Spleen (tissue), 7 donors: ENCODE measurements at regions not wholly inside any gene's neighbourhood (a gene's known extent, or its start where the extent isn't known, plus 50 kb on each side); places are given as distances from the start of the nearest gene placed in this dataset.

Source experiments
- POLR2AphosphoS5 ChIP-seq, 3 donors: sonication (generic); formaldehyde crosslinking; IDR thresholded peaks; one replicate each; pipeline ENCODE4 v1.5.1; 2017; ENCODE audit warnings: antibody characterized with exemption in 3 of 3
- TF ChIP-seq, protein P1 (sequence below), 11 experiments: fragments of 200-600 bp in 7 of 11; fragments of 450-650 bp in 4 of 11; sonication (generic) in 4 of 11; IDR thresholded peaks in 8 of 11; conservative IDR thresholded peaks in 3 of 11; 1 replicate in 7 of 11; 2 replicates in 4 of 11; pipeline versions ENCODE4 v1.4.0 to v1.8.0; 2016 to 2021; ENCODE audit warnings: antibody characterized with exemption in 11 of 11, inconsistent platforms in 4 of 11, mild to moderate bottlenecking in 1 of 11
- donor health status: DM: no; HTN: no; CAD: no; lungs with moderate emphysema.
- donor health status: DM: no; HTN: no; CAD: no.
- donor health status: DM: no; HTN: no; CAD: no.

DNA sequence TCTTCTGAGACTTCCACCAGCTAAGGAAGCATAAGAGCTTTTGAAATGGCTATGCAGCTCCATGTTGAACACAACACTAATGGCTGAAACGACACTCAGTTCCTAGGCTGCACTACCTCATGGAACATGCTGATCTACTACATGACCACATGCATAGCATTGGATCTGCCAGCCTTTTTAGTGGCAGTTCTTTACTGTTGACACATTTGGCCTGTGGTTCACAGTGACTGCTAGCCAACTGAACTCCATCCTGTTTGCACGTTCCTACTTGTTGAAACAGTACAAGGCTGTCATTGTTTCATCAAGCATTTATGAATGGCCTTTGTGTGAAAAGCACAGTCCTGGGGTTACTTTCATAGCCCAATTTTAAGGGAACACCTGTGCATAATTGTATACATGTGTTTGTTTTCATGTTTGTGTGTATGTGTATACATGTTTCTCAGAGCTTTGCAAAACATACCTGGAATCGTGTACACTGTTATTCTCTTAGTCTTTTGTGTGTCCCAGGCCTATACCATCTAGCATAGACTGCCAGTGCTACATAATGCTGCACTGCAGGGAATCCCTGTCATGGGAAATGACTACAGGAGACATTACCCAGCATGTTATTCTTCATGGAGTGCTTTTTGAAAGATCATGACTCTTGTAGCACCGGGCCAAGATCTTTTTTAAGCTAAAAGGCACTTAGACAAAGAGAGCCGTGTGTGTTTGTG, 179.6 kb upstream of the ESRRG start:
- TF ChIP-seq, protein P1, sequence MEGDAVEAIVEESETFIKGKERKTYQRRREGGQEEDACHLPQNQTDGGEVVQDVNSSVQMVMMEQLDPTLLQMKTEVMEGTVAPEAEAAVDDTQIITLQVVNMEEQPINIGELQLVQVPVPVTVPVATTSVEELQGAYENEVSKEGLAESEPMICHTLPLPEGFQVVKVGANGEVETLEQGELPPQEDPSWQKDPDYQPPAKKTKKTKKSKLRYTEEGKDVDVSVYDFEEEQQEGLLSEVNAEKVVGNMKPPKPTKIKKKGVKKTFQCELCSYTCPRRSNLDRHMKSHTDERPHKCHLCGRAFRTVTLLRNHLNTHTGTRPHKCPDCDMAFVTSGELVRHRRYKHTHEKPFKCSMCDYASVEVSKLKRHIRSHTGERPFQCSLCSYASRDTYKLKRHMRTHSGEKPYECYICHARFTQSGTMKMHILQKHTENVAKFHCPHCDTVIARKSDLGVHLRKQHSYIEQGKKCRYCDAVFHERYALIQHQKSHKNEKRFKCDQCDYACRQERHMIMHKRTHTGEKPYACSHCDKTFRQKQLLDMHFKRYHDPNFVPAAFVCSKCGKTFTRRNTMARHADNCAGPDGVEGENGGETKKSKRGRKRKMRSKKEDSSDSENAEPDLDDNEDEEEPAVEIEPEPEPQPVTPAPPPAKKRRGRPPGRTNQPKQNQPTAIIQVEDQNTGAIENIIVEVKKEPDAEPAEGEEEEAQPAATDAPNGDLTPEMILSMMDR (IDR thresholded peaks at IDR 0.05 in 8 of 11, conservative IDR thresholded peaks at IDR 0.05 in 3 of 11) = no peak
- TF ChIP-seq POLR2AphosphoS5 (IDR thresholded peaks at IDR 0.05) = no peak
